PFSK-1 (cell line): ENCODE measurements at regions not wholly inside any gene's neighbourhood (a gene's known extent, or its start where the extent isn't known, plus 50 kb on each side); places are given as distances from the start of the nearest gene placed in this dataset.

Source experiments
- POLR2AphosphoS5 ChIP-seq: IDR thresholded peaks from 2 replicates; pipeline ENCODE4 v1.6.1; 2012; ENCODE audit warnings: low read depth, mild to moderate bottlenecking, control low read depth, low read length, moderate library complexity
- TAF1 ChIP-seq: IDR thresholded peaks from 2 replicates; pipeline ENCODE4 v1.6.1; 2012; ENCODE audit warnings: low read length, control low read depth, borderline replicate concordance; ENCODE audit not compliant: insufficient read depth

- no peak for TF ChIP-seq POLR2AphosphoS5
- TF ChIP-seq TAF1, result no peak
Observed at GRCh38 chr2:83990636-83991035, 468.4 kb downstream of the SUCLG1 start.
